GM23248 (cell line): ENCODE measurements at regions not wholly inside any gene's neighbourhood (a gene's known extent, or its start where the extent isn't known, plus 50 kb on each side); places are given as distances from the start of the nearest gene placed in this dataset.

Experiments
- DNase-seq: peaks from one replicate; pipeline ENCODE4 v3.0.0-alpha.2; 2015
- H2AFZ ChIP-seq: fragments of 200-600 bp; sonication (generic); 2 replicates; pipeline ENCODE4 v1.6.1; 2016; ENCODE audit warnings: antibody characterized with exemption
- H3F3A ChIP-seq: fragments of 200-600 bp; sonication (generic); 2 replicates; pipeline ENCODE4 v1.6.1; 2016; ENCODE audit warnings: mild to moderate bottlenecking, antibody characterized with exemption, mixed run types; ENCODE audit not compliant: insufficient read depth
- H3K27ac ChIP-seq: fragments of 200-600 bp; sonication (generic); 2 replicates; pipeline ENCODE4 v1.5.1; 2016; ENCODE audit warnings: mild to moderate bottlenecking
- H3K27me3 ChIP-seq: fragments of 200-600 bp; sonication (generic); replicated peaks from 2 replicates; pipeline ENCODE4 v1.6.1; 2016; ENCODE audit warnings: mild to moderate bottlenecking; ENCODE audit not compliant: insufficient read depth
- H3K36me3 ChIP-seq: fragments of 200-600 bp; sonication (generic); 2 replicates; pipeline ENCODE4 v1.6.1; 2016; ENCODE audit warnings: low read depth, mild to moderate bottlenecking
- H3K4me1 ChIP-seq: fragments of 200-600 bp; sonication (generic); 2 replicates; pipeline ENCODE4 v1.6.1; 2016; ENCODE audit warnings: mild to moderate bottlenecking; ENCODE audit not compliant: insufficient read depth
- H3K4me2 ChIP-seq: fragments of 200-600 bp; sonication (generic); one replicate; pipeline ENCODE4 v1.6.1; 2016; ENCODE audit warnings: mild to moderate bottlenecking; ENCODE audit not compliant: unreplicated experiment
- H3K4me3 ChIP-seq: fragments of 200-600 bp; sonication (generic); 2 replicates; pipeline ENCODE4 v1.5.1; 2016; ENCODE audit warnings: mild to moderate bottlenecking
- H3K79me2 ChIP-seq: fragments of 200-600 bp; sonication (generic); 2 replicates; pipeline ENCODE4 v1.6.1; 2016; ENCODE audit warnings: mild to moderate bottlenecking; ENCODE audit not compliant: insufficient read depth
- H3K9ac ChIP-seq: fragments of 200-600 bp; sonication (generic); 2 replicates; pipeline ENCODE4 v1.6.1; 2016; ENCODE audit warnings: mild to moderate bottlenecking
- H3K9me2 ChIP-seq: fragments of 200-600 bp; sonication (generic); 2 replicates; pipeline ENCODE4 v1.6.1; 2016; ENCODE audit warnings: mixed run types, mild to moderate bottlenecking, moderate library complexity; ENCODE audit not compliant: insufficient read depth
- H3K9me3 ChIP-seq: fragments of 200-600 bp; sonication (generic); one replicate; pipeline ENCODE4 v1.6.1; 2017; ENCODE audit warnings: low read depth
- H4K20me1 ChIP-seq: fragments of 200-600 bp; sonication (generic); 2 replicates; pipeline ENCODE4 v1.6.0; 2016; ENCODE audit not compliant: insufficient read depth
- EZH2 ChIP-seq: fragments of 200-600 bp; sonication (generic); IDR thresholded peaks from 2 replicates; pipeline ENCODE4 v1.6.1; 2018; ENCODE audit warnings: antibody characterized with exemption, mild to moderate bottlenecking; ENCODE audit not compliant: insufficient read depth, poor library complexity, severe bottlenecking
- EZH2phosphoT487 ChIP-seq: fragments of 200-600 bp; sonication (generic); IDR thresholded peaks from 2 replicates; pipeline ENCODE4 v1.6.1; 2018; ENCODE audit warnings: antibody characterized with exemption, moderate library complexity, mild to moderate bottlenecking, low read depth; ENCODE audit not compliant: insufficient read depth
- WGBS, 2 experiments: methylation state at CpG; one replicate each; pipeline ENCODE4 v1.1.6; 2015 to 2017; ENCODE audit warnings: low lambda C conversion rate in 2 of 2, low coverage in 1 of 2; ENCODE audit errors: missing lambda C conversion rate in 2 of 2; 5-methylcytosine and 5-hydroxymethylcytosine counted together
- in situ Hi-C: fragments of 300-500 bp; cut with MboI; formaldehyde crosslinking; loops from 2 replicates; pipeline ENCODE4 v1.15.0; 2020

- Histone ChIP-seq H3K4me2 (no peak overlapping the region), H3F3A (no peaks in the 10 kb centered on the region), H2AFZ (no peak overlapping the region), H3K9me3 (no peaks in the 10 kb centered on the region), H3K27ac (no peak overlapping the region), H3K9me2 (no peaks in the 10 kb centered on the region), H3K36me3 (no peaks in the 10 kb centered on the region), H3K79me2 (no peaks in the 10 kb centered on the region), H3K9ac (no peak overlapping the region), H3K27me3 (no peaks in the 10 kb centered on the region), H4K20me1 (no peaks in the 10 kb centered on the region), H3K4me1 (no peaks in the 10 kb centered on the region), H3K4me3 (no peak overlapping the region)
- 9 to 10% methylated on average over 4 of the region's 4 CpGs for WGBS, 2 experiments
- in situ Hi-C loops = no loop called here
- no peak for TF ChIP-seq EZH2
- no peak for TF ChIP-seq EZH2phosphoT487
- no peak for DNase-seq
Measured at GRCh38 chr5:52491071-52491787, 296.5 kb upstream of the ITGA1 start.

- in situ Hi-C loops = no loop called here
- no peak overlapping the region for H3K4me3 ChIP-seq
Measured at GRCh38 chr5:52491818-52492217, 295.9 kb upstream of the ITGA1 start.

GRCh38 chr5:52497133-52497693 is 290.5 kb upstream of the ITGA1 start:
- Histone ChIP-seq H3K27me3 (no peaks in the 10 kb centered on the region; the same call in 1 of the 2 replicates), H3K79me2 (no peaks in the 10 kb centered on the region), H4K20me1 (no peaks in the 10 kb centered on the region), H3K4me1 (no peaks in the 10 kb centered on the region), H2AFZ (no peak overlapping the region), H3K9me2 (no peaks in the 10 kb centered on the region), H3K4me2 (no peak overlapping the region), H3K9ac (no peak overlapping the region), H3F3A (no peaks in the 10 kb centered on the region), H3K27ac (no peak overlapping the region), H3K36me3 (no peaks in the 10 kb centered on the region), H3K9me3 (no peaks in the 10 kb centered on the region), H3K4me3 (no peak overlapping the region)
- 23 to 25% methylated on average over 4 of the region's 4 CpGs for whole genome bisulfite sequencing, 2 experiments
- TF ChIP-seq EZH2phosphoT487 (no peak), EZH2 (no peak)
- DNase-seq = no peak
- in situ Hi-C loops = no loop called here

More at GRCh38 chr5:52491818-52492217, 295.9 kb upstream of the ITGA1 start:
- Histone ChIP-seq H3K27me3 (no peaks in the 10 kb centered on the region), H3K4me2 (no peak overlapping the region), H4K20me1 (no peaks in the 10 kb centered on the region), H3K36me3 (no peaks in the 10 kb centered on the region), H3K27ac (no peak overlapping the region), H3F3A (no peaks in the 10 kb centered on the region), H3K9me3 (no peaks in the 10 kb centered on the region), H3K9me2 (no peaks in the 10 kb centered on the region), H3K4me1 (no peaks in the 10 kb centered on the region), H3K9ac (no peak overlapping the region), H2AFZ (no peak overlapping the region), H3K79me2 (no peaks in the 10 kb centered on the region)
- no peak for DNase-seq
- TF ChIP-seq EZH2 (no peak), EZH2phosphoT487 (no peak)

GRCh38 chr5:52498607-52499006 is 289.1 kb upstream of the ITGA1 start:
- H3K27ac ChIP-seq = no peak overlapping the region
- no peaks in the 10 kb centered on the region for H3F3A ChIP-seq
- no peaks in the 10 kb centered on the region for H3K9me3 ChIP-seq
- H2AFZ ChIP-seq = no peak overlapping the region
- no peak for DNase-seq
- H3K9ac ChIP-seq = no peak overlapping the region
- H3K4me1 ChIP-seq = no peaks in the 10 kb centered on the region
- H3K4me2 ChIP-seq = no peak overlapping the region
- H4K20me1 ChIP-seq = no peaks in the 10 kb centered on the region
- no peak for TF ChIP-seq EZH2phosphoT487
- no peak for TF ChIP-seq EZH2
- H3K4me3 ChIP-seq = no peak overlapping the region
- in situ Hi-C loops = no loop called here
- H3K79me2 ChIP-seq = no peaks in the 10 kb centered on the region
- H3K9me2 ChIP-seq = no peaks in the 10 kb centered on the region
- H3K36me3 ChIP-seq = no peaks in the 10 kb centered on the region
- H3K27me3 ChIP-seq = no peaks in the 10 kb centered on the region; the same call in 1 of the 2 replicates
